HG02642 (cell line): ENCODE measurements at regions not wholly inside any gene's neighbourhood (a gene's known extent, or its start where the extent isn't known, plus 50 kb on each side); places are given as distances from the start of the nearest gene placed in this dataset.
"Not testable (repeated sequence)": the region's sequence is repeated elsewhere in the genome, so short reads cannot be mapped to it uniquely, and the experiment has no call there.

ENCODE experiments used
- ATAC-seq: cut with Tn5 transposase; IDR thresholded peaks from one replicate; pipeline ENCODE4 v1.9.1; 2021; ENCODE audit warnings: mild to moderate bottlenecking; ENCODE audit not compliant: unreplicated experiment, poor library complexity

GRCh38 chrX:139475432-139475831 is 55.1 kb upstream of the F9 start:
- no peak for ATAC-seq

GRCh38 chrX:139461945-139462344 is 68.6 kb upstream of the F9 start:
- ATAC-seq: not testable (repeated sequence)

GRCh38 chrX:139454743-139455142 is 75.8 kb upstream of the F9 start:
- ATAC-seq: no peak

GRCh38 chrX:139448996-139449395 is 81.5 kb upstream of the F9 start:
- ATAC-seq: no peak

GRCh38 chrX:139446832-139447231 is 83.7 kb upstream of the F9 start:
- no peak for ATAC-seq

GRCh38 chrX:139429913-139430312 is 100.6 kb upstream of the F9 start:
- ATAC-seq: no peak

- no peak for ATAC-seq
Measured at GRCh38 chrX:139423186-139423585, 107.4 kb upstream of the F9 start.

GRCh38 chrX:139398258-139398657 is 132.3 kb upstream of the F9 start:
- ATAC-seq: not testable (repeated sequence)

GRCh38 chrX:139388254-139388653 is 142.3 kb upstream of the F9 start:
- ATAC-seq: no peak

GRCh38 chrX:139382529-139382928 is 148.0 kb upstream of the F9 start:
- ATAC-seq: no peak

GRCh38 chrX:139376547-139376946 is 154.0 kb upstream of the F9 start:
- not testable (repeated sequence) for ATAC-seq

GRCh38 chrX:139360356-139360755 is 170.2 kb upstream of the F9 start:
- ATAC-seq: no peak

GRCh38 chrX:139342594-139342991 is 187.9 kb upstream of the F9 start:
- ATAC-seq: not testable (repeated sequence)

- not testable (repeated sequence) for ATAC-seq
Measured at GRCh38 chrX:139341855-139342593, 188.5 kb upstream of the F9 start.

- no peak for ATAC-seq
Measured at GRCh38 chrX:139332441-139332840, 198.1 kb upstream of the F9 start.

- ATAC-seq: no peak
Measured at GRCh38 chrX:139327355-139327754, 203.2 kb upstream of the F9 start.

- ATAC-seq: no peak
Measured at GRCh38 chrX:139324756-139325155, 205.8 kb upstream of the F9 start.

- not testable (repeated sequence) for ATAC-seq
Measured at GRCh38 chrX:139320661-139321354, 209.7 kb upstream of the F9 start.

- ATAC-seq: not testable (repeated sequence)
Measured at GRCh38 chrX:139306675-139307074, 223.9 kb upstream of the F9 start.

- no peak for ATAC-seq
Measured at GRCh38 chrX:139304471-139304870, 226.1 kb upstream of the F9 start.

- ATAC-seq: no peak
Measured at GRCh38 chrX:139299309-139299708, 231.2 kb upstream of the F9 start.

GRCh38 chrX:139298437-139298836 is 232.1 kb upstream of the F9 start:
- no peak for ATAC-seq
